H1 (cell line): ENCODE measurements at regions not wholly inside any gene's neighbourhood (a gene's known extent, or its start where the extent isn't known, plus 50 kb on each side); places are given as distances from the start of the nearest gene placed in this dataset.

Experiments
- CTCF ChIA-PET: fragments of 300-600 bp; sonication (Branson Sonifier 250); formaldehyde crosslinking; loops from one replicate; lab custom pipeline; 2021; ENCODE audit not compliant: partially characterized antibody; lab: Charles Lee
- POLR2A ChIA-PET: fragments of 300-600 bp; sonication (Branson Sonifier 250); formaldehyde crosslinking; loops from one replicate; lab custom pipeline; 2021; ENCODE audit warnings: inconsistent platforms; ENCODE audit not compliant: partially characterized antibody; lab: Charles Lee
- DNase-seq, 2 experiments: peaks; one replicate each; pipeline versions ENCODE4 v3.0.0 to v3.0.0-alpha.2; 2010 to 2022; ENCODE audit warnings: low spot score in 2 of 2, low read depth in 1 of 2, mixed read lengths in 1 of 2
- FAIRE-seq: peaks from 2 replicates; lab custom pipeline; 2011; peaks lifted over from hg19 to GRCh38; lab: Jason Lieb, UNC
- H2AFZ ChIP-seq: 2 replicates; pipeline ENCODE4 v1.8.1; 2012; ENCODE audit warnings: low read length, inconsistent platforms
- H2AK5ac ChIP-seq: 2 replicates; pipeline ENCODE4 v1.6.1; 2013; ENCODE audit warnings: low read depth, low read length
- H2BK120ac ChIP-seq: replicated peaks from 2 replicates; pipeline ENCODE3; 2013; ENCODE audit warnings: low read depth, low read length, inconsistent platforms
- H2BK12ac ChIP-seq: 2 replicates; pipeline ENCODE4 v1.6.1; 2013; ENCODE audit warnings: low read depth, low read length
- H2BK15ac ChIP-seq: 2 replicates; pipeline ENCODE4 v1.6.1; 2013; ENCODE audit warnings: low read length
- H2BK20ac ChIP-seq: 2 replicates; pipeline ENCODE4 v1.6.1; 2013; ENCODE audit warnings: low read length
- H2BK5ac ChIP-seq: 2 replicates; pipeline ENCODE4 v1.6.1; 2013; ENCODE audit warnings: low read depth, low read length
- H3K14ac ChIP-seq: 2 replicates; pipeline ENCODE4 v1.6.1; 2013; ENCODE audit warnings: inconsistent platforms; ENCODE audit not compliant: insufficient read length
- H3K18ac ChIP-seq: 2 replicates; pipeline ENCODE4 v1.6.1; 2013; ENCODE audit warnings: low read length; ENCODE audit errors: extremely low read depth
- H3K23ac ChIP-seq: 2 replicates; pipeline ENCODE4 v1.6.1; 2013; ENCODE audit warnings: inconsistent platforms; ENCODE audit not compliant: insufficient read length
- H3K23me2 ChIP-seq: 2 replicates; pipeline ENCODE4 v1.6.1; 2013; ENCODE audit warnings: low read depth, low read length
- H3K27ac ChIP-seq: 2 replicates; pipeline ENCODE4 v1.6.1; 2011; ENCODE audit warnings: low read depth, low read length, inconsistent platforms
- H3K27me3 ChIP-seq, 4 experiments: replicated peaks in 1 of 4; 1 replicate in 1 of 4; 2 replicates in 3 of 4; pipeline versions ENCODE4 v1.6.1 to v1.8.1; 2011 to 2013; ENCODE audit warnings: low read length in 3 of 4, mild to moderate bottlenecking in 3 of 4, inconsistent platforms in 2 of 4, mixed read lengths in 2 of 4, moderate library complexity in 1 of 4; ENCODE audit not compliant: control insufficient read depth in 3 of 4, insufficient read depth in 3 of 4; ENCODE audit errors: extremely low read depth in 1 of 4
- H3K36me3 ChIP-seq, 4 experiments: 2 replicates each; pipeline versions ENCODE4 v1.6.1 to v1.8.1; 2011 to 2013; ENCODE audit warnings: mild to moderate bottlenecking in 4 of 4, low read length in 3 of 4, moderate library complexity in 2 of 4, control low read depth in 1 of 4, inconsistent platforms in 1 of 4; ENCODE audit not compliant: insufficient read depth in 4 of 4, control insufficient read depth in 2 of 4
- H3K4ac ChIP-seq: replicated peaks from 2 replicates; pipeline ENCODE3; 2013; ENCODE audit warnings: low read length, low read depth, mixed read lengths, inconsistent platforms; ENCODE audit not compliant: insufficient read length
- H3K4me1 ChIP-seq, 4 experiments: replicated peaks in 1 of 4; 1 replicate in 1 of 4; 2 replicates in 3 of 4; pipeline versions ENCODE4 v1.6.1 to v1.8.1; 2011 to 2013; ENCODE audit warnings: low read length in 3 of 4, inconsistent platforms in 2 of 4, mixed read lengths in 1 of 4; ENCODE audit not compliant: insufficient read depth in 4 of 4, control insufficient read depth in 3 of 4
- H3K4me2 ChIP-seq, 2 experiments: 2 replicates each; pipeline versions ENCODE4 v1.6.1 to v1.8.1; 2011 to 2013; ENCODE audit warnings: low read depth in 2 of 2, low read length in 2 of 2, control low read depth in 1 of 2, inconsistent platforms in 1 of 2, mild to moderate bottlenecking in 1 of 2; ENCODE audit not compliant: insufficient read depth in 1 of 2
- H3K4me3 ChIP-seq, 4 experiments: fragments of 200-600, 300-600 bp in 1 of 4; sonication (generic), shearing (Covaris generic), sonication (Bioruptor Twin) in 1 of 4; 2 replicates each; pipeline versions ENCODE4 v1.5.1 to v1.8.1; 2011 to 2016; ENCODE audit warnings: low read length in 4 of 4, low read depth in 3 of 4, control low read depth in 2 of 4, inconsistent platforms in 2 of 4, mild to moderate bottlenecking in 2 of 4, mixed read lengths in 1 of 4, moderate library complexity in 1 of 4; ENCODE audit not compliant: insufficient read depth in 2 of 4; ENCODE audit errors: extremely low read depth in 1 of 4
- H3K56ac ChIP-seq: replicated peaks from 2 replicates; pipeline ENCODE3; 2013; ENCODE audit warnings: low read depth, mild to moderate bottlenecking, mixed read lengths, low read length, inconsistent platforms; ENCODE audit not compliant: insufficient read length
- H3K79me1 ChIP-seq: 2 replicates; pipeline ENCODE4 v1.6.1; 2013; ENCODE audit warnings: low read depth, low read length, control low read depth
- H3K79me2 ChIP-seq, 2 experiments: 2 replicates each; pipeline versions ENCODE4 v1.6.1 to v1.8.1; 2012 to 2013; ENCODE audit warnings: low read length in 2 of 2, mild to moderate bottlenecking in 2 of 2, inconsistent platforms in 1 of 2; ENCODE audit not compliant: insufficient read depth in 2 of 2, control insufficient read depth in 1 of 2
- H3K9ac ChIP-seq, 4 experiments: replicated peaks in 1 of 4; 1 replicate in 1 of 4; 2 replicates in 3 of 4; pipeline versions ENCODE4 v1.6.1 to v1.8.1; 2011 to 2013; ENCODE audit warnings: low read depth in 3 of 4, low read length in 3 of 4, control low read depth in 2 of 4, mild to moderate bottlenecking in 2 of 4, moderate library complexity in 2 of 4, inconsistent platforms in 1 of 4; ENCODE audit errors: extremely low read depth in 1 of 4
- H3K9me3 ChIP-seq, 2 experiments: 2 replicates each; pipeline versions ENCODE4 v1.6.1 to v1.8.1; 2012 to 2013; ENCODE audit warnings: mild to moderate bottlenecking in 2 of 2, moderate library complexity in 2 of 2, control low read depth in 1 of 2, inconsistent platforms in 1 of 2, low read depth in 1 of 2, low read length in 1 of 2, mixed read lengths in 1 of 2; ENCODE audit not compliant: insufficient read depth in 2 of 2
- H4K20me1 ChIP-seq, 2 experiments: replicated peaks in 1 of 2; 2 replicates each; pipeline versions ENCODE3 to v1.8.1; 2011 to 2013; ENCODE audit warnings: inconsistent platforms in 2 of 2, low read length in 2 of 2, mild to moderate bottlenecking in 1 of 2; ENCODE audit not compliant: insufficient read depth in 2 of 2, control insufficient read depth in 1 of 2
- H4K5ac ChIP-seq: 2 replicates; pipeline ENCODE4 v1.6.1; 2013; ENCODE audit warnings: low read length, low read depth, mixed read lengths, inconsistent platforms; ENCODE audit not compliant: insufficient read length
- H4K8ac ChIP-seq: 2 replicates; pipeline ENCODE4 v1.8.0; 2013; ENCODE audit warnings: mild to moderate bottlenecking, moderate library complexity, low read length, inconsistent platforms; ENCODE audit not compliant: insufficient read depth; ENCODE audit errors: extremely low read depth
- H4K91ac ChIP-seq: replicated peaks from 2 replicates; pipeline ENCODE3; 2013; ENCODE audit warnings: low read length, mixed read lengths, inconsistent platforms; ENCODE audit not compliant: insufficient read length
- FOSL1 ChIP-seq: IDR thresholded peaks from 2 replicates; pipeline ENCODE4 v1.6.1; 2011; ENCODE audit warnings: mild to moderate bottlenecking, low read depth, low read length, moderate library complexity; ENCODE audit not compliant: insufficient read depth

DNA sequence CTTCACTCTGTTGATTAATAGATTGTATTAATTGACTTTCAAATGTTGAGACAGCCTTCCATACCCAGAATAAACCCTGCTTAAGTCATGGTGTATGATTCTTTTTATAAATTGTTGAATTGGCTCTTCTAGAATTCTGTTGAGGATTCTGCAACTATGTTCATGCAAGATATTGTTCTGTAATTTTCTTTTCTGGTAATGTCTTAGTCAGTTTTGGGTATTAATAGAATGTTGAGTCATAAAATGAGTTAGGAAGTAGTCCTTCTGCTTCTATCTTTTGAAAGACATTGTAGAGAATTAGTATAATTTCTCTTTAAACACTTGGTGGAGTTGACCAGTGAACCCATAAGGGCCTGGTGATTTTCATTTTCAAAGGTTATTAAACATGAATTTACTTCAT, 958.9 kb downstream of the LRFN5 start:
- Histone ChIP-seq H3K27ac (no peak overlapping the region), H3K4me1 (no peaks in the 10 kb centered on the region), H3K56ac (no peak overlapping the region), H3K18ac (no peak overlapping the region), H4K91ac (no peak overlapping the region), H3K27me3 (no peaks in the 10 kb centered on the region), H3K79me1 (no peaks in the 10 kb centered on the region), H3K4ac (no peak overlapping the region), H3K79me2 (no peaks in the 10 kb centered on the region), H3K4me2 (no peak overlapping the region), H2BK20ac (no peak overlapping the region), H3K36me3 (no peaks in the 10 kb centered on the region), H3K9ac (no peak overlapping the region), H4K5ac (no peak overlapping the region), H3K14ac (no peak overlapping the region), H3K4me3 (no peak overlapping the region), H2BK120ac (no peak overlapping the region), H3K23ac (no peak overlapping the region), H2AK5ac (no peak overlapping the region), H2BK12ac (no peak overlapping the region), H3K9me3 (peaks cover 0 to 1% of the 10 kb centered on the region in 2 experiments; a peak in 1 of 4 replicates), H2BK5ac (no peak overlapping the region), H2BK15ac (no peak overlapping the region), H4K8ac (no peak overlapping the region), H4K20me1 (no peaks in the 10 kb centered on the region), H3K23me2 (no peaks in the 10 kb centered on the region), H2AFZ (no peak overlapping the region)
- ChIA-PET POLR2A (no interaction called here), CTCF (no interaction called here)
- DNase-seq (no peak), FAIRE-seq (no peak)
- no peak for TF ChIP-seq FOSL1
